ENCODE measurements at regions not wholly inside any gene's neighbourhood (a gene's known extent, or its start where the extent isn't known, plus 50 kb on each side); places are given as distances from the start of the nearest gene placed in this dataset.
A peak's percentile ranks its signal among the peaks of the same experiment; 100 is the strongest.

DNA sequence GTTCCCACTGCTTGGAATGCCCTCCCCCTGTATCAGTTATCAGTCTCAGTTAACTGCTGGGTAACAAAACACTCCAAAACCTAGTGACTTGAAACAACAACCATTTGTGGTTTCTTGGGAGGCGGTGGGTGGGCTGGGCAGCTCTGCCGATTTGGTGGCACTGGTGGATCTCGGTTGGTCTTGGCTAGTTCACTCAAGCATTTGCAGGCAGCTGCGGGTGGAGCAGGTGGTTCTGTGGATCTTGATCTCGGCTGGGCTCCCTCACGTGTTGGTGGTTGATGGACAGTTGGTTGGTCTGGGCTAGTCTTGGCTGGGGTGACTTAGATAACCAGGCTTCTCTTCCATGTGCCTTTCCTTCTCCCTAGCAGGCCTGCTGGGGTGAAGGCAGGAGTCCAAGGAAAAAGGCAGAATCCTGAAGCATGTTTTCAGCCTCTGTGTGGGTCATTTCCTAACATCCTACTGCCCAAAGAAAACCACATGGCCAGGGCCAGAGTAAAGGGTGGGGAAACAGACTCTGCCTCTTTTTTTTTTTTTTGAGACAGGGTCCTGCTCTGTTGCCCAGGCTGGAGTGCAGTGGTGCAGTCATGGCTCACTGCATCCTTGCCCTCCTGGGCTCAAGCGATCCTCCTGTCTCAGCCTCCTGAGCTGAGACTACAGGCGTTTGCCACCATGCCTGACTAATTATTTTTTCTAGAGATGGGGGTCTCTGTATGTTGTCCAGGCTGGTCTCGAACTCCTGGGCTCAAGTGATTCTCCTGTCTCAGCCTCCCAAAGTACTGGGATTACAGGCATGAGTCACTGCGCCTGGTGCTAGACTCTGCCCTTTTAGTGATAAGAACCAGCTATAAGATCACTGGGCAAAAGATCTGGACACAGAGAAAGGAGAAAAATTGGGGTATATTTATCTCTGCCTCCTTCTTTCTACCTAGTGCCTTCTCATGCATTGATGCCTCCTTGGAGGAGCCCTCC is 183.7 kb downstream of the RGS3 start:
- DNase-seq = no peak

DNA sequence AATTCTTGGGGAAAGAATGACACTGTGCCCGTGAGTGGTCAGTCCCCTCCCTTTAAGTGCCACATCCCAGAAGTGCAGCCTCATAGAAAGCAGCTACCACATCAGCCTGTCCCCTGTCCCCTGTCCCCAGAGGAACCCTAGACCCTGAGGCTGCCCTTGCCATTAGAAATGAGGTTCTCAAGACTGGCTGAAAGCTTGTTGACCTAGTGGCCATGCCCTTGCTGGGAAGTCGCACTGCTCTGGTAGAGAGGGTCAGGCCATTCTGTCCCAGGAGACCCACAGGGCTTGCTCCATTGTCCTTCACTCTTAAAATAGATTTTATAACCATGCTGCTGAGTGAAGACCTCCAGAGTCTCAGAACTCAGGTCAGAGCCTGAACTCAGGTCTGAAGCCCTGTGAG is 184.5 kb downstream of the RGS3 start:
- no peak for DNase-seq

DNA sequence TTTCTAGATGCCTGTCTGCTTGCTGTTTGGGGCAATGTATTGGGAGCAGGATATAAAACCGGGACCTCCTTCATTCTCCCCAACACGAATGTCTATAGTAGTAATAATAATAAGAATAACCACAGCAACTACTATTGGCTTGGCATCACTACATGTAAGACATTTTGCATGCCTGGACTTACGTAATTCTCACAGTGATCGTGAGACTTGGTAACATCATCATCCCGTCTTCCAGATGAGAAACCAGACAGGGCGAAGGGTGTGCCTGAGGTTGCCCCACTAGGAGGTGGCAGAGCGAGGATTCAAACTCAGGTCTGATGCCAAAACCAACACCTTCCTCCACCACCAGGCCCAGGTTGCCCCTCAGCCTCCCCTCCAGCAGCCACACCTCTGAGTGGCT is 185.1 kb downstream of the RGS3 start:
- DNase-seq = no peak

DNA sequence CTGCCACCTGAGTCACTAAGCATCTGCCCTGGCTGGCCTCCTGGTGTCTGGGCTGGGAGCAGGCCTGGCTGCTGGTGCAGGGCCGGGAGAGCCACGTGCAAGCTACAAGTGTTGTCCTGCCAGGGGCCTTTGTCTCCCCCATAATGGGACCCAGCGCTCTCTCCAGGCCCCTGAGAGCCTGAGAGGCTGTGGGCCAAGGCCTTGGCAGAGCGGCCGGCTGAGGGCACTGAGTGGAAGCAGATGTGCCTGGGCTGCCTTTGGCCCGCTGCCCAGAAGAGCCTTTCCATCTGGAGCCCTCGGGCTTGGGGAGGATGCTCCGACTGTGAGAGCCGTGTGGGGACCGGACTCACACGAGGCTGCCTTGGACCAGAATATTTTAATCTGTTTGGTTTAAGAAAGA is 185.5 kb downstream of the RGS3 start:
- peak; percentile 76 for DNase-seq

- no peak for DNase-seq
Measured at GRCh38 chr9:113649855-113650206, 186.3 kb downstream of the RGS3 start.

DNA sequence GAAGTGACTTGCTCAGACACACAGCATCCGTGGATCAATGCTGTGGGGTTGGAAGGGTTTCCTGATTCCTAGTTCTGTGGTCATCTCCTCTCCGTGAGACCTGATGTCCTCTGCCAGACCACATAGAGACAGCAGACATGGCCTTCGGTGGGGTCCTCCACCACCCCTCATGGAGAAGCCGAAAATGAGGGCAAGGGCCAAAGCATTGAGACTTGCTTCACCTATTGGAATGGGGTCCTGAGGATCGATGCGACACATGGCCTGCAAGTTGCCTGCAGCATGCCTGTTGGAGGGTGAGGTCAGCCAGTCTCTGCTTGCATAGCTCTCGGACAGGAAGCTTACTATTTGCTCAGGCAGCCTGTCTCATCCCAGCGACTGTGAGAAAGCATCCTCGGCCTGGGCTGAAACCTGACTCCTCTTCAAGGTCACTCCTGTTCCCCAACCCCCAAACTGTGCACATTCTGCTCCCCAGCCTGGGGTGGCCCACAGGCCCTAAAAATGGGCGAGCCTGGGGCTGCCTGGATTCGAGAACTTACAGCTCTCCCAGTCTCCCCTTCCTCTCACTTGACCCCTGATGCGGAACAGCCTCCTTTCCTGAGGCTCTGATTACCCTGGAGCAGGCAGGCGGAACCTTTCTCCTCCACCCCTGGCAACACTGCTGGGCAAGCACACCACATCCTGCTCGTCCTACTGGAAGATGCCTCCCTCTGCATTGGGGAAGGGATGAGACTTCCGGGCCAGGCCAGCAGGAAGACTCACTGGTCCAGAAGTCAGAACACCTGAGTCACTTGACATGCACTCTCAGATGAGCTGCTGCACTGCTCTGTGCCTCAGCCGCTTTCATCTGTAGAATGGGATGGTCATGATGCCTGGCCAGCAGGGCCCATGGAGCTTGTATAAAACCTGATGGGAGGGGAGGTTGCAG is 186.9 kb downstream of the RGS3 start:
- DNase-seq = no peak

GRCh38 chr9:113651896-113652295 is 188.4 kb downstream of the RGS3 start:
- DNase-seq = no peak

DNA sequence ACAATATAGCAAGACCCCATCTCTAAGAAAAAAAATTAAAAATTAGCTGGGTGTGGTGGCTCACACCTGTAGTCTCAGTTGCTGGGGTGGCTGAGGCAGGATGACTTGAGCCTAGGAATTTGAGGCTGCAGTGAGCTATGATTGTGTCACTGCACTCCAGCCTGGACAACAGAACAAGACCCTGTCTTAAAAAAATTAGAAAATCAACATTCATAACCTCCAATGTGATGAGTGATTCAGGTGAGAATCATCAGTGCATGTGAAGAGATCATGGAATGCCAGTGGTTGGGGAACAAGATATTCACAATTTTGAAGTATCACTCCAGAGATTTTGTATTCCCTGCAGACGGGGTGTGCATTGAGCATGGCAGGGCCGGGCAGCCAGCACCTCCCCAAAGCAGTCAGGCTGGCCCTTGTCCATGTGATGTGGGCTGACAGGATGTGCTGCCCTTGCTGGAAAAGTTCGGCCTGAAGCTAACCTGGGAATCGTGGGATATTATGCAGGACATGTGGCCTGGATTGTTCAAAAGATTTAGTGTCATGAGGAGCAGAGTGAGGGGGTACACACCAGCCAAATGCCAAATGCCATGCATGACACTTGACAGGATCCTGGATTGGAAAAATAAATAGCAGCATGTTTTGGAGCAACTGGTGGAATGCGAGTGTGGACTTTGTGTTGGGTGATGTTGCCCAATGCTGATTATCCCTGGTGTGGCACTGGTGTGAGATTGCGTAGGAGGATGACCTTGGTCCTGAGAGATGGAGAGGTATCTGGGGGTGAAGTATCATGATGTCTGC is 189.0 kb downstream of the RGS3 start:
- DNase-seq = no peak

DNA sequence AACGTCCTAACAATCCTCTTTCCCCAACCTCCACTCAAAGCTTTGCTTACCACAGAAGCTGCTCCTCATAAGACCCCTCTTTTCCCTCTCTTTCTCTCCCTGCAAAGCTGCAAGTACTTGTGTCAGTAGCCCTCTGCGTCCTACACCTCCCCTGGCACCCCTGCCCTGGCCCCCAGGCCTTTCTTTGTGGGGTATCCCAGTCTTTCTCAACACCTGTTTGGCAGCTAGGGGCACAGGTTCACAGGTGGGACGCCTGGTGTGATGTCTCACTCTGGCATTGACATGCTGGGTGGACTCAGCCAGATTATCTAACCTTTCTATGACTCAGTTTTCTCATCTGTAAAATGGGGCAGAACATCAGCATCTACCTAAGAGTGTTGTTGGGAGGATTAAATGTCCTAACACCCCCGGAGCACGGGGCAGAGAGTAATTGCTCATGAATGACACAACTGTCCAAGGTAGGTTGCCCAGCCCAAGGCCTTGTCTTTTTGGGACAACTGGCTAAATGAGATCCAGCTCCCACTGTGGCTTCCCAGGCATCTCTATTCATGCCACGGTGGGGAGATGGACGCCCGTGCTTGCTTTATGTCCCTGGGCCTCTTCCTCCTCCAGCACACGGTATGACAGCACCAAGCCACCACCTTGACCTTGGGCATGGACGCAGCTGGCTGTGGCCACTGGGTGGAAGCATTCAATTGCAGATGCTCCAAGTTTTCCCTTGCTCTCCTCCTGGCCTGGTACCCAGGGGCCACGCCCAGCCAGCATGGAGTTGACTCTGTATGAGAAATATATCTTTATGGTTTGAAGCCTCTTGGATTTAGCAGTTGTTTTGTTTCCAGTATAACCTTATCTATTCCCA is 190.4 kb downstream of the RGS3 start:
- DNase-seq = no peak

DNA sequence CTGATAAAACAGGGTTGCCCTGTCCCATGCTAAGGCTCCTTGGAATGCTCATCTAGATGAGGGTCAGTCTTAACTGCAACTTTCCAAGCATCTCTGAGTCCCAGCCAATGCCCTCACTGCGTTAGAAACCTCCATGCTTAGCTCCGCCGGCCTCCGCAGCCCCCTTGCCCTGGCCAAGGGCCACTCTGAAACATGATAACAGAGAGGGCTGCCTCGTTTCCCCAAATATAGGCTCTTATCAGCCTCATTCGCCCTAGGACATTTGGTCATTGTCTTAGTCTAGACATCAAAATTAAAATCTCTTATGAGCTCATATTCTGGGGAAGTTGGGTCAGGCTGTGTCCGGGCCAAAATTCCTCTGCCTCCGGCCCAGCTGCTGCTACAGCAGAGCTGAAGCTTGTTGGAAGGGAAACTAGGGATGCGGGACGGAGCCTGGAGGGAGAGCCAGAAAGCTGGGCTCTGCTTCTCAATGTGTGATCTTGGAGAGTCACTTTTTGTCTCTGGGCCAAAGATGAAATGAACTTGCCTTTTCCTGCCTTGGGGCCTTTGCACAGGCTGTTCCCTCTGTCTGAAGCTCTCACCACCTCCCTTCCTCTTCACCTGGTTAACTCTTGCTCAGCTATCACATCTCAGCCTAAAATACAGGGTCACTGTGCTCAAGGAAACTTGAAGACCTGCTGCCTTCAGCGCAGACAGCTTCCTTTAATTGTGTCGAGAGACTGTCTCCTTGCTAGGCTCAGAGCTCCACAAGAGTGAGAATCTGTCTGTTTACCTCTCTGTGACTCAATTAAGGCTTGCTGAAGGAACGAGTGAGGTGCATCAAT is 191.3 kb downstream of the RGS3 start:
- no peak for DNase-seq

- DNase-seq = no peak
Measured at GRCh38 chr9:113656771-113657670, 193.5 kb downstream of the RGS3 start.

DNA sequence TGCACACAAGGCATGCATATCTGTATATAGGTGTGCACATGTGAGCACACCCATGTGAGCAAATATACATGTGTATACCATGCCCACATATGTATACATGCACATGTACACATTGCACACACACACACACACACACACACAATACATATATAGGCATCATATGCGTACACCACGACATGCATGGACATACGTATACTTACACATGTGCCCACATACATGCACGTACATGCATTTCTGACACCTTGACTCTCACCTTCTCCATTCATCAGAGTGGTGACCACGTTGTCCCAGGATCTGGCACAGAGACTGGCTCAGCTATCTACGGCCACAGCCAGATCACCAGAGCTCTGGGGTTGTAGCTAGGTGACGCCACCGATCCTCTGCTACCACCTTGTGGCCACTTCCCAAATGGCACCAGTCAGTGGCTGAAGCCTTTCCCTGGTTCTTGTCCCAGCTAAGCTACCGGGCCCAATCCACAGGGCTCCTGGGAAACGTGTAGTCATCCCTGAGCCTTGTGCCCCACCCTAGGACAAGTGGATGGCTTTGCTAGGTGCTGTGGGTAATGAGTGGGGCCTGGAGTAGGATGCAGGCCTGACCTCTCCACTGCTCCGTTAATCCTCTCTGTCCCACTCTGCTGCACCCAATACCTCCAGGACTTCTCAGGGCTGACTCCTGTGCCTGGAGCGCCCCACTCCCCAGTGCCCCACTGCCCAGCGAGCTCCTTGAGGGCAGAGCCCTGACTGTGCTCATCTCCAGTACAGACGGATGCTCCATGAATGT is 194.4 kb downstream of the RGS3 start:
- peak; percentile 47 for DNase-seq

GRCh38 chr9:113658545-113658895 is 195.0 kb downstream of the RGS3 start:
- DNase-seq = no peak

- no peak for DNase-seq
Measured at GRCh38 chr9:113659039-113659438, 195.5 kb downstream of the RGS3 start.

DNA sequence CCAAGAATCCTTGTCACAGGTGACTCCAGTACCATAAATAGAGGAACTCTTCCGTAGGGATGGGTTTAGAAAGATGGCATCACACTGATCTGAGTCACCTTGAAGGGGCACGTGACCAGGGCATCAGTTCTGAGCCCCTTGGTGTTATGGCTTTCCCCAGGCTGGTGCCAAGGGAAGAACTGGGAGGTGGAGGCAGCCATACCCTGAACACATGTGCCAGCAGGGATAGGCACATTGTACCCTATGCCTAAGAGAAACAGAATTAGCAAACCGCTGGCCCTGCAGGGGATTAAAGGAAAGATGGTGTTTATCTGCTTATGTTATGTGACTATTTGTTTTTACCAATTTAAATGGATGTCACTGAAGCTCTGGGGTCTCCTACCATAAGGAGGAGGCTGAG is 196.2 kb downstream of the RGS3 start:
- no peak for DNase-seq

GRCh38 chr9:113660196-113660595 is 196.7 kb downstream of the RGS3 start:
- DNase-seq = no peak

DNA sequence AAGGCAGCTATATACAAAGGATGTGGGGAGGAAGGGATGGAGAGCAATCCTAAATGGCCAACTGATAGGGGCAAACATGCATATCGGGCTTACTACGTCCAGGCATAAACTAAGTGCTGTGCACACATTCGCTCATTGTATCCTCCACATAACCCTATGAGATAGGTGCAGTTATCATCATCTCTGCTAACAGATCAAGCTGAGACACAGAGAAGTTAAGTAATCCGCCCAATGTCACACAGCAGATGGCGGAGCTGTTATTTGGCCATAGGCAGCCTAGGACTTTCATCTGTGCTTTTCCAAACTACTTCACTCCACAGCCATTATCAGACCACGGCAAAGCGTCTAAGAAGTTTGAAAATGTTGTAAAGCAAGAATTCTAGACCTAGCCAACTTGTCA is 197.5 kb downstream of the RGS3 start:
- no peak for DNase-seq

- no peak for DNase-seq
Measured at GRCh38 chr9:113664181-113664875, 200.8 kb downstream of the RGS3 start.

DNA sequence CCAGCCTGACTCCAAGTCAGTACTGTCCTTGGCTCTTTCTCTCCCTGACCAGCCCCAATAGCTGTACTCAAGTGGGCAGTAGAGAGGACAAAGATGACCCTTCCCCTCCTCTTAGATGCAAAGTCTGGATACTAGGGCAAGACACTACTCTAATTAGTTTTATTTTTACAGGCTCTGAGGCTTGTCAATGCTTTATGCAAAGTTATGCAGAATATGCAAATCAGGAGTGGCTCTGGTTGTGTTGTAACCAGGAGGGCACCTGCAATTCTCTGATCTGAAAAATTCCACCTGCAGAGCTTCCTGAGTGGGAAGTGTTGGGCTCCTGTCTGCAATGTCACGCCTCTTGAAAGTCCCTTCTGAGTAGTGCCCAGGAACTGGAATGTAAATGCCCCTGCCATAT is 201.5 kb downstream of the RGS3 start:
- DNase-seq = no peak

Measured in NCI-H1105 (cell line).